ENCODE measurements at regions not wholly inside any gene's neighbourhood (a gene's known extent, or its start where the extent isn't known, plus 50 kb on each side); places are given as distances from the start of the nearest gene placed in this dataset.

GRCh38 chr16:55052741-55053415 is 122.2 kb downstream of the IRX5 start:
- H3K4me1 ChIP-seq = peaks cover 0 to 11% (median 0%) of the 10 kb centered on the region in 4 donors
- no peak overlapping the region for H3K4me3 ChIP-seq
- H3K36me3 ChIP-seq = no peaks in the 10 kb centered on the region
- no peak for DNase-seq
- no peak for TF ChIP-seq POLR2A (IDR thresholded peaks at IDR 0.05)
- TF ChIP-seq CTCF (IDR thresholded peaks at IDR 0.05) = no peak
- no peaks in the 10 kb centered on the region for H3K27me3 ChIP-seq
- H3K9me3 ChIP-seq = no peaks in the 10 kb centered on the region
- H3K27ac ChIP-seq = no peak overlapping the region

GRCh38 chr16:55055262-55055661 is 124.6 kb downstream of the IRX5 start:
- H3K9me3 ChIP-seq = no peaks in the 10 kb centered on the region
- peaks cover 0 to 11% (median 0%) of the 10 kb centered on the region in 4 donors for H3K4me1 ChIP-seq
- no peak overlapping the region for H3K27ac ChIP-seq
- H3K36me3 ChIP-seq = no peaks in the 10 kb centered on the region
- no peaks in the 10 kb centered on the region for H3K27me3 ChIP-seq
- H3K4me3 ChIP-seq = no peak overlapping the region
- TF ChIP-seq CTCF (IDR thresholded peaks at IDR 0.05) (no peak), POLR2A (IDR thresholded peaks at IDR 0.05) (no peak)
- no peak for DNase-seq

DNA sequence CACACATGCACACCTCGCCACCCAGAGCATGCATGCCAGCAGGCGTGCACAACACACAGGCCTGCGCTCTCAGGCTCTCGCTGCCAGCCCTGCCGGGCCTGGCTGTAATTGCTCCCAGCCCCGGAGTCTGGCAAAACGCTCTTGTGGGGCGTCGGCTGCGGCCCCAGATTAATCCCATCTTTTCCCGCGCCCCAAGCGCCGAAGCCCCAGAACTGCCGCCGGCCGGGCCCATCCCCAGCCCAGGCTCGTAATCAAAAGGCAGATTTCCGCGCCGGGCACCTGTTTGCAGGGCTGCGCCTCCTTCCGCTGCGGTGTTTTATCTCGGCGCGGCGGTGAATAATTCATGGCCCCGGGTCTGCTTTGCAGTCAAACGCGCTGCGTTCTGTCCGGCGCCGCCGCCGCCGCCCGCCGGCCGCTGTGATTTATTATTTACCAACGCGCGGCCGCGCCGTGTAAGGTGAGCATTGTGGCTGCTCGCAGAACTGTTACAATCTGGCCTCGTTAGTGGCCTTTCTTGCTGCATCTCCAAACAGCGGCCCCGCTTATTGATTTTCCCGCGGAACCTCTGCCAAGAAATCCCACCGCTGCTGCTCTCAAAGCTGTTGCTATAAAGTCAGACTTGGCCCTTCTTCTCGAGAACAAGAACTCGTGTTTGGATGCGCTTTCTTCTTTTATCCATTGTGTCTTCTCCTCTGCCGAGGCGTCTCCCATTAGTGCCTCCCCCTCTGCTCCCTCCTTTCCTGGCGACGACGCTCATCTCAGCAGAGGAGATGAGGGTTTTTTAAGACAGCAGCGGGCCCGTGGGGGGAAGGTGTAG is 126.1 kb downstream of the IRX5 start:
- H3K27ac ChIP-seq = no peak overlapping the region
- no peaks in the 10 kb centered on the region for H3K36me3 ChIP-seq
- H3K27me3 ChIP-seq = no peaks in the 10 kb centered on the region
- peak overlapping the region in 2 of 4 donors; percentile 13 to 24 for H3K4me3 ChIP-seq
- H3K4me1 ChIP-seq = peaks cover 0 to 11% (median 0%) of the 10 kb centered on the region in 4 donors
- no peak for DNase-seq
- TF ChIP-seq POLR2A (IDR thresholded peaks at IDR 0.05) (no peak), CTCF (IDR thresholded peaks at IDR 0.05) (peak in 2 of 6 experiments; percentile 13 to 15)
- H3K9me3 ChIP-seq = no peaks in the 10 kb centered on the region

DNA sequence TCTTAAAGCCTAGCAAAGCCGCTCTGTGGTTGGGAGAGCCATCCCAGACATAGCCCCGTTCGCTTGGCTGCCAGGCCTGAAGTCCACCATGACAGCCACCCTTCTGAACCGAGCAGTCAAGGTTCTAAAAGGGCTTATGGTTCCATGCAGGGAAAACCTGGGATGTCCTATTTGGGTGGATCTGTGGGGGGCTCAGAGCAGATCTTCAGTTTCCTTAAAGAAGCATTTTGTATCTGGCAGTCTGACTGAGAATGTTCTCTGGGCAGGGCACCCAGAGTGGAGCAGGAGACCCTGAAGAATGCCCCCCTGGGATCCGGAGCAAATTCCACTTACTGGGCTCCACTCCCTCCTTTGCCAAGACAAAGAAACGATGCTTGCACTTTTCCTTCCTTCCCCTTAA is 127.2 kb downstream of the IRX5 start:
- TF ChIP-seq POLR2A (IDR thresholded peaks at IDR 0.05) = no peak
- TF ChIP-seq CTCF (IDR thresholded peaks at IDR 0.05) = no peak
- Histone ChIP-seq H3K4me1 (peaks cover 0 to 11% (median 0%) of the 10 kb centered on the region in 4 donors), H3K27ac (no peak overlapping the region), H3K4me3 (no peak overlapping the region), H3K36me3 (no peaks in the 10 kb centered on the region), H3K27me3 (no peaks in the 10 kb centered on the region), H3K9me3 (no peaks in the 10 kb centered on the region)
- no peak for DNase-seq

GRCh38 chr16:55058576-55058975 is 127.9 kb downstream of the IRX5 start:
- DNase-seq = no peak
- Histone ChIP-seq H3K4me3 (no peak overlapping the region), H3K9me3 (no peaks in the 10 kb centered on the region), H3K36me3 (no peaks in the 10 kb centered on the region), H3K27me3 (no peaks in the 10 kb centered on the region), H3K4me1 (peaks cover 0 to 11% (median 0%) of the 10 kb centered on the region in 4 donors), H3K27ac (no peak overlapping the region)
- TF ChIP-seq POLR2A (IDR thresholded peaks at IDR 0.05) = no peak
- no peak for TF ChIP-seq CTCF (IDR thresholded peaks at IDR 0.05)

All from Peyer's patch (tissue), 4 donors.